ENCODE measurements at regions not wholly inside any gene's neighbourhood (a gene's known extent, or its start where the extent isn't known, plus 50 kb on each side); places are given as distances from the start of the nearest gene placed in this dataset.
"Not testable (repeated sequence)": the region's sequence is repeated elsewhere in the genome, so short reads cannot be mapped to it uniquely, and the experiment has no call there.

DNA sequence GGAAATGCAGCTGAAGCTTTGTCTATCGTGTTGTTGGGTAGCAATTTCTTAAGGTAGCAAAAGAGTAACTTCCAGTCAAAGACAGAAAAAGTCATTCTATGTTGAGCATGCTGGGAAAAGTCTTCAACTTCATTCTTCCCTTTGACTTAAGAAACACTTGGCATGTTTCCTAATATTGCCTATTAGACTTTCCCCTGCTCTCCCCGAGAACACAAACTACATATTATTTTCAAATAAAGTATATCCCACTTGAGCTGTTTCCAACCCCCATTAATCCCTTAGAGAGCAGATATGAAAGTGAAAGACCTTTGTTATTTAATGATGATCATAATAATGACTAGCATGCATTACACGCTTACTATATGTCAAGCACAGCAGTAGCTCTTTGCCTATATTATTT is 136.0 kb upstream of the SPOPL start:
- in situ Hi-C loops (cut with MboI; ENCODE audit: low sequenced_read_pairs) = no loop called here

DNA sequence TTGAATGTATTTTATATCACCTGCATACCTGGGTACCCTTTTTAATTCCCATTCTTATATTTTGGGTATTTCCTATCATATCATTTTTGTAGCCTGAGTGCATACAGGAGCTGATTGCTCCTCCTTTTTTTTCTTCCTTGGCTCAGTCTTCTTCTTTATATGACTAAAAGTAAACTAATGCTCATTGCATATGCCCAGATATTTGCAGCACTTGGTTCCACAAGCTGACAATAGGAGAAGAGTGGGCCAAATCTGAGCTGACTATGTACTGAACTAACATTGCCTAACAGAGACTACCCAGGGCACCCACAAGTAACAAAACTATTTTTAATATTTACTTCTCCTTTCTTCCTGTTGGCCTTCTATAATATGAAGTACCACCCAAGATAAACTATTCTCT is 131.7 kb upstream of the SPOPL start:
- in situ Hi-C loops (cut with MboI; ENCODE audit: low sequenced_read_pairs) = no loop called here

DNA sequence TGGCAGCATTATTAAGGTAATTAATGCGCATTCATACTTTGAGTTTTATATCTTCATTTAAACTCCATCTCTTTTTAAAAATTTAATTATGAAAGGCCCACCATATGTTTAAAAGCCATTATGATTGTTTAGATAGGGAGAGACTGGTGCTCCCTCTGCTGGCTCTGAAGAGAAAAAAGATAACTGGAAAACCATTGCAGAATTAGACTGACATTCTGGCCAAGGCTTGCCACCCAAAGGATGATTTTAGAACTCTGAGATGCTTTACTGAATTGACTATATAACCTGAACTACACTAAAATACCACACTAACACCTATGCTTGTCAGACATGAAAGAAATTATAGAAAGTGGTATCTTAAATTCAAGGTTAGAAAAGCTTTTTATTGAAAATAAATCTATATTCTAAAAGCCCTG is 127.6 kb upstream of the SPOPL start:
- in situ Hi-C loops (cut with MboI; ENCODE audit: low sequenced_read_pairs) = no loop called here

DNA sequence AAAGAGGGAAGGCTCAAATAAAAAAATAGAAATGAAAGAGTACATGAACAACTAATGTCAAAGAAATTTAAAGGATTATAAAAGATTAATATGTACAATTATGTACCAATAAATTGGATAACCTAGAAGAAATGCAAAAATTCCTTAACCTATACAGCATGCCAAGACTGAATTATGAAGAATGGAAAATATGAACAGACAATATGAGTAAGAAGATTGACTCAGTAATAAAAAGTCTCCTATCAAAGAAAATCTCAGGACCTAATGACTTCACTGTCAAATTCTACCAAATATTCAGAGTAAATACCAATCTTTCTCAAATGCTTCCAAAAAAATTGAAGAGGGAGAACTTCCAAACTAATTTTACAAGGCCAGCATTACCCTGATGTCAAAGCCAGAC is 120.2 kb upstream of the SPOPL start:
- in situ Hi-C loops (cut with MboI; ENCODE audit: low sequenced_read_pairs) = no loop called here

DNA sequence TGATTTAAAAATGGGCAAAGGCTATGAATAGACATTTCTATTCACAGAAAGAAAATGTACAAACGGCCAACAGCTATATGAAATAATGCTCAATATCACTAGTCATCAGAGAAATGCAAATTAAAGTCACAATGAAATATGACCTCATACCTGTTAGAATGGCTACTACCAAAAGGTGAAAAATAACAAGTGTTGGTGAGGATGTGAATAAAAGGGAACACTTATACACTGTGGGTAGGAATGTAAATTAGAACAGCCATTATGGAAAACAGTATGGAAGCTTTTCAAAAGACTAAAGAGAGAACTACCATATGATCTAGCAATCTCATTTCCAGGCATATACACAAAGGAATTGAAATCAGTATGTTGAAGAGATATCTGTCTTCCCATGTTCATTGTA is 118.9 kb upstream of the SPOPL start:
- in situ Hi-C loops (cut with MboI; ENCODE audit: low sequenced_read_pairs) = no loop called here

DNA sequence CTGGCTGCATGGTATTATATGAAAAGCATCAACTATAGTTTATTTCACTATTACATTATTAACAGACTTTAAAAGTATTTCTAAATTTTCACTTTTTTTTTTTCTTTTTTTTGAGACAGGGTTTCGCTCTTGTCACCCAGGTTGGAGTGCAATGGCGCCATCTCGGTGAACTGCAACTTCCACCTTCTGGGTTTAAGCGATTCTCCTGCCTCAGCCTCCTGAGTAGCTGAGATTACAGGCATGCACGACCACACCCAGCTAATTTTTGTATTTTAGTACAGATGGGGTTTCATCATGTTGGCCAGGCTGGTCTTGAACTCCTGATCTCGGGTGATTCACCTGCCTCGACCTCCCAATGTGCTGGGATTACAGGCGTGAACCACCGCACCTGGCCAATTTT is 115.4 kb upstream of the SPOPL start:
- in situ Hi-C loops (cut with MboI; ENCODE audit: low sequenced_read_pairs) = not testable (repeated sequence)

DNA sequence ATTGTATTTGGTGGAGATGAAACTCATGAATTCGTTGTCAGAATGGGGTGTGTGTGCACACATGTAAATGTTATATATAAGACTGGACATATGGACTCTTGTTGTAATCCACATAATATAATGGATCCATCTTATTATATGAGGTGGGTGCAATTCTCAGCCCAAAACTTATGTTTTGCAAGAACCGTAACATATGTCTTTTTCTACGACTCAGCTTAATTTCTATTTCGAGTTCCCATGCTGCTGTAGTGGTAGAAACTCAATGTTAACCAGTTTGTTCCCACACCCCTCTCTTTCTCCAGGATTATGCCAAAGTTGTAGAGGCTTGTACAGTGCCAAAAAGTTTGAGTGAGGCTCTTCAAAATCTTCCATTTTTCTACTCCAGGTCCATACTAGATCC is 112.5 kb upstream of the SPOPL start:
- in situ Hi-C loops (cut with MboI; ENCODE audit: low sequenced_read_pairs) = no loop called here

DNA sequence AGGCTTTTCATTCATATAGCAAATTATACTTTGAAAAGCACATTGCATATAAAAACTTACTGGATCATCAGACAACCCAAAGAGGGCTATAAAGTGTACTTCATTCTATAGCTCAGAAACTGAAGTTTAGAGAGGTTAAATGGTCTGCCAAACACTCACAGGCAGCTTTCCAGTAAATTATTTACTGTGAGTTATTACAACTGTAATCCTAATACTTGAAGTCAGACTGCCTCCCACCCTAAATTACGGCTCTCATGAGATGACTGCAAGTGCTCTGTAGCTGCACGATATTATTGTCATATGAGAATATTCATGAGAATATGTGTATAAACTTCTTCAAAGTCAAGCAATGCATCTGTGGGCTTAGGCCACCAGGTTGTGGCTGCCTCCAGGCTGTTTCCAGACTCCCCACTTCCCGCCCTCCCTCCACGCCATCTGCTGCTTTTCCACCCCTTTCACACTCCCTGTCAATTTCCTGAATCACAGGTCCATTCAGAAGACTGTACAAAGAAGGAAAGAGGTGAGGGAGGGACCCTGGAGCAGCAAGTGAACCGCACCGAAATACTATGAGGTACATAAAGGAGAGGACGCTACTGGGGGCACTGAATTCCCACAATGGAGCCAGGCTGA is 111.1 kb upstream of the SPOPL start:
- in situ Hi-C loops (cut with MboI; ENCODE audit: low sequenced_read_pairs) = no loop called here

DNA sequence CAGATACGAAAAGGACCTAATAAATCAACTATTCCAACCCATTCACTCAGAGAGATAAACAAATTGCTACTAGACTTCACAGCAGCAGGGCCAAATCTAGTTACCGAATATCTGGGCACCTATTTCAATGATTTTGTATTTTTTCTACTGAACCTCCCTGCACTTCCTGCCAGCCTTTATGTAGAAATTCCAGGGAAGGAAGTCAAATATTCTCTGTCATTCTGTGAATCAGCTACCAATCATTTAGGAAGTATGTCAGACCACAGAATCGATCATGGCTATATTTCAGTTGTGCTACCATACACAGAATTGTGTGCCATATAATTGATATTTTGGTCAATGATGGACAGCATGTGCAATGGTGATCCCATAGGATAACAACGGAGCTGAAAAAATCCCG is 109.6 kb upstream of the SPOPL start:
- in situ Hi-C loops (cut with MboI; ENCODE audit: low sequenced_read_pairs) = no loop called here

DNA sequence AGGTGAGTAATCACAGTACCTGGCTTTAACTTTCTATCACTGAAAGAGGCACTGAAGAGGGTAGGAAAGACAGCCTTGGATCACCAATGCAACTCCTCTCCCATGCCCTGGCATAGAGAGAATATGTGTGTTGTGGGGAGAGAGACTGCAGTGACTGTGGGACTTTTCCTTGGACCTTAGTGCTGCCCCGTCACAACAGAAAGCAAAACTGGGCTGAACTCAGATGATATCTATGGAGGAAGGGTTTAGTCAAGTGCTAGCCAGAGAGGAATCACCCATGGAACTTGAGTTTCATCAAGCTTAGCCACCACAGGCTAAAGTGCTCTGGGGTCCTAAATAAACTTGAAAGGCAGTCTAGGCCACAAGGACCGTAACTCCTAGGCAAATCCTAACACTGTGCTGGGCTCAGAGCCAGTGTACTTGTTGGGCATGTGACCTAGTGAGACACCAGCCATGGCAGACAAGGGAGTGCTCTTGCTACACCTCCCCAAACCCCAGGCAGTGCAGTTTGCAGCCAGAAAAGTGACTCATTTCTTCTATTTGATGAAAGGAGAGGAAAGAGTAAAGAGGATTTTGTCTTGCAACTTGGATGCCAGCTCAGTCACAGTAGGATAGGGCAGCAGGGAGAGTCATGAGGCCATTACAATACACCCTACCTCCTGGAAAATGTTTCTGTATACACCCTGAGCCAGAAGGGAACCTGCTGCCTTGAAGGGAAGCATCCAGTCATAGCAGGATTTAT is 105.8 kb upstream of the SPOPL start:
- in situ Hi-C loops (cut with MboI; ENCODE audit: low sequenced_read_pairs) = no loop called here

DNA sequence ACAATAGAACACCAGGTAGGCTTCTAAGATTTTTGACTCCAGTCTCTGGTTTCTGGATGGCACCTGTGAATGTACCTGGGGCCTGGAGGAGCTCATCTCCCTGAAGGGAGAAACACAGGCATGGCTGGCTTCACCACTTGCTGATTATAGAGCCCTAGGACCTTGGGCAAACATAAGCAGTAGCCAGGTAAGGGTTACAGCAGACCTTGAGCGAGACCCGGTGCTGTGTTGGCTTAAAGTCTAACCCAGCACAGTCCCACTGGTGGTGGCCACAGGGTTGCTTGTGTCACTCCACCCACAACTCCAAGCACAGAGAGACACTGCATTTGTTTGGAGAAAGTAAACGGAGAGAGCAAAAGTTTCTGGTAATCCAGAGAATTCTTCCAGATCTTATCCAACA is 104.7 kb upstream of the SPOPL start:
- in situ Hi-C loops (cut with MboI; ENCODE audit: low sequenced_read_pairs) = no loop called here

DNA sequence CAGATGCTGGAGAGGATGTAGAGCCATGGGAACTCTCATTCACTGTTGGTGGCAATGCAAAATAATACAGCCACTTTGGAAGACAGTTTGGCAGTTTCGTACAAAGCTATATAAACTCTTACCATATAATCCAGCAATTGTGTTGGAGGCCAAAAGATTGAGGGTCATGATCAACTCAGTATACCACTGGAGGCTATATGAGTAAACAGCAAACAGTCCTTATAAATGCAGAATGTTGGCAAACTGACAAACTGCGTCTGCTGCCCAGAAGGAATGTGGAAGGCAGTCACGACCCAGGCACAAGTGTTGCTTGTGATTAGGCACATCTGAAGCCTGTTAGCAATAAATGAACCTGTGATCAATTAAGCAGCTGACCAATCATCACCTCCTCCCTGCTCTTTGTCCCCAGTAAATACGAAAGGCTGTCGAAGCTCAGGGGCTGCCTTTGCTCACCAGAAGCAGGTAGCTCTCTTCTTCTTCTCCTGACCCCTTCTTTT is 98.1 kb upstream of the SPOPL start:
- in situ Hi-C loops (cut with MboI; ENCODE audit: low sequenced_read_pairs) = no loop called here

DNA sequence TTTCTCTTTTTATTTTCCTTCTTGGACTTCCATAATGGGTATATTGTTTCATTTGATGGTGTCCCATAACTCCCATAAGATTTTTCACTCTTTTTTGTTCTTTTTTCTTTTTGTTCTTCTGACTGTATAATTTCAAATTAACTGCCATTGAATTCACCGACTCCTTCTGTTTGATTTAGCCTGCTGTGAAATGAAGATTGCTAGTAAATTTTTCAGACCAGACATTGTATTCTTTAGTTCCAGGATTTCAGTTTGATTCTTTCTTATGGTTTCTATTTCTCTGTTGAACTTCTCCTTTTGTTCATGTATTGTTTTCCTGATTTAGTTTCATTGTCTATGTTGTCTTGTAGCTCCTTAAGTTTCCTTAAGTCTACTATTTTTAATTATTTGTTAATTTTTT is 87.6 kb upstream of the SPOPL start:
- in situ Hi-C loops (cut with MboI; ENCODE audit: low sequenced_read_pairs) = no loop called here

DNA sequence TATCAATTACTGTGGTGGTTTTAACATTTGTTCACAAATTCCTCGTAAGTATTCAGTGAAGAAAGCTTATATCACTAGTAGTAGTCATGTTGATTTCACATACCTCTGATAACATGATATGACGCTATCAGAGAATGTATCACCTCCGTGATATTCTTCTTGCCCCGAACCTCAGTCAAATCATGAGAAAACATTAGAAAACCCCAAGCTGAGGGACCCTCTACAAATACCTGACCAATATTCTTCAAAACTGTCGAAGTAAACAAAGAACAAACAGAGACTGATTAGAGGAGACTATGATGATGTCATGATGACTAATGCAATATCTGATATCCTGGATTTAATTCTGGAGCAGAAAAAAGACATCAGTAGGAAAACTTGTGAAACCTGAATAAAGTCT is 85.6 kb upstream of the SPOPL start:
- in situ Hi-C loops (cut with MboI; ENCODE audit: low sequenced_read_pairs) = no loop called here

DNA sequence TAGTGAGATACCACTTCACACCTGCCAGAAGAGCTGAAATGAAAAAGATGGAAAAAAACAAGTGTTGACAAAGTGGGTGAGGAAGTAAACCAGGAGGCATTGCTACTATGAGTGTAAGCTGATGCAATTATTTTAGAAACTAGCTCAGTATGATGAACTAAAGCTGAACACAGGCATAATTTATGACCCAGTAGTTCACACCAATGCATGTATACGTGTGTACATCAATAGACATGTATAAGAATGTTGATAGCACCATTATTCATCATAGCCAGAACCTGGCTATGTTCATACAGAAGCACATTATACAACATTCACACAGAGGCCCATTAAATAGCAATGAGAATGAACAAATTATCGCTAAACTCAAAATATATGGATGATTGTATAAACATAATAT is 83.1 kb upstream of the SPOPL start:
- in situ Hi-C loops (cut with MboI; ENCODE audit: low sequenced_read_pairs) = no loop called here

DNA sequence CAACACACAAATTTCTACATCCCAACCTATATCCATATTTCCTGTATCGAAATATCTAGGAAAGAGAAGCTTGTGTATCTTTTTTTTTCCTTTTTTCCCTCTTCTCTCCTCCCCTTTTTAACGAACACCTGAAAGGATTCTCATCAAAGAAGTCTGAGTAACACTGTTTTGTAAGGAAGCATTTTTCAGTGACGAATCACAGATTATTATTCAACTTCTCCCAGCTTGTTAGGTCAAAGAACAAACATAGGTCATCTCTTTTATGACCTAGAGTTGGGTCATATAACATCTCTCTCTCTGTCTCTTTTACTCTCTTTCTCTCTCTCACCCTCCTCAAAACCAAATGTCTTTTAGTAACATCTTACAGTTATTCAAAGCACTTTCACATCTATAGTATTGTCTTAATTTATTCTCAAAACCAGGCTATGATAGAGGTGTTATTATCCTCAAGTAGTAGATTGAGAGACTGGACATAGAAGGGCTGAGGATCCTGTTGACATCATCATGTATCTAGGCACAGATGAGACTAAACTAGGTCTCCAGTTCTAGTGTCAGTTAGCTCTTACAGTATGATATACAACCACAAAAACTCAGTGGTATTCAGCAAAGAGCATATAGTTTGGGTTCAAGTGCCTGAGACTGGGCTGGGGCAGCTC is 80.1 kb upstream of the SPOPL start:
- in situ Hi-C loops (cut with MboI; ENCODE audit: low sequenced_read_pairs) = no loop called here

DNA sequence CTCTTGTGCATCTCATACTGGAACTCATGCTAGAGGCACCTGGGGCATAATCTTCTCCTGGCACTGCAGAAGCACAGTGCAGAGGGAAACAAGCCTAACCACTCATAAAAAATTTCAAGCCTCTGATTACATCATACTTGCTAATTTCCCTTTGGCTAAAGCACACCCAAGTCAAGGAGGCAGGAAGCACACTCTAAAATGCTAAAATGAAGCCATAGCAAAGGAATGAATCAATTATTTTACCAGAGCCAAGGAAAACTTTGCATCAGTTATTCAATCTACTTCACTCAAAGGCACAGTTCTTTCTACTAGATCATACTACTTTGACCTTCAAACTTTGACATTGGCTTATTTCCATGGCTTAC is 79.6 kb upstream of the SPOPL start:
- in situ Hi-C loops (cut with MboI; ENCODE audit: low sequenced_read_pairs) = no loop called here

DNA sequence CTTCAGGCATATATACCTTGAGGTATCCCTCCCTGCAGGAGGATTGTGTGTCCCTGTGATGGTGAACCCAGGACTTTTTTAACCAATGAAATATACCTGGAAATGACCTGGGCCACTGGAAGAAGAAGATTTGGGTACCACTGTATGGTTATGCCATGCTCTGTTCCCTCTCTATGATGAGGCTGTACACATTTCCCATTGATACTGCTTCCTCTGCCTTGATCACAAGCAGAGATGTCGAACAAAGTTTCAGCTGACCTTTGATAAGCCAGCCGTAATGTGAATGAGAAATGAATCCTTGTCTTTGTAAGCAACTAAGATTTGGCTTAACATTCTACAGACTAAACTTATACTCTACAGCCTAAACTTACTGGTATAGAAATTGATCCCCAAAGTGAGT is 78.4 kb upstream of the SPOPL start:
- in situ Hi-C loops (cut with MboI; ENCODE audit: low sequenced_read_pairs) = no loop called here

DNA sequence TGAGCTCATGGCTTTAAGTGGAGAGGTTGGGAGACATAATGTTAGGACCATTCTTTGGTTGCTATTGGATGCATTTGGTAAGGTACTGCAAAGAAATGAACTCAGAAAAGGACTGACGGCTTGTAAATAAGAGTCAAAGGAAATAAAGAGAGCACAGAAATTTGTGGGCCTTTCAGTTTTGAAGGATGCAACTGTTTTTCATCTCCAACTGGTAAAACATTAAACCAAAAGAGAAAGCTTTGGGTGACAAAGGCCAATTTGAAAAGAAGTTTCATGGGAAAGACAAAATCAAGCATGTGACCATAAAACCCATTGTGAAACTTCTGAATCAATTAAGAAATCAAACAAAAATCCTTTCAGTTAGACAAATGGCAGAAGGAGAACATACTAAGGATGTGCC is 77.8 kb upstream of the SPOPL start:
- in situ Hi-C loops (cut with MboI; ENCODE audit: low sequenced_read_pairs) = no loop called here

DNA sequence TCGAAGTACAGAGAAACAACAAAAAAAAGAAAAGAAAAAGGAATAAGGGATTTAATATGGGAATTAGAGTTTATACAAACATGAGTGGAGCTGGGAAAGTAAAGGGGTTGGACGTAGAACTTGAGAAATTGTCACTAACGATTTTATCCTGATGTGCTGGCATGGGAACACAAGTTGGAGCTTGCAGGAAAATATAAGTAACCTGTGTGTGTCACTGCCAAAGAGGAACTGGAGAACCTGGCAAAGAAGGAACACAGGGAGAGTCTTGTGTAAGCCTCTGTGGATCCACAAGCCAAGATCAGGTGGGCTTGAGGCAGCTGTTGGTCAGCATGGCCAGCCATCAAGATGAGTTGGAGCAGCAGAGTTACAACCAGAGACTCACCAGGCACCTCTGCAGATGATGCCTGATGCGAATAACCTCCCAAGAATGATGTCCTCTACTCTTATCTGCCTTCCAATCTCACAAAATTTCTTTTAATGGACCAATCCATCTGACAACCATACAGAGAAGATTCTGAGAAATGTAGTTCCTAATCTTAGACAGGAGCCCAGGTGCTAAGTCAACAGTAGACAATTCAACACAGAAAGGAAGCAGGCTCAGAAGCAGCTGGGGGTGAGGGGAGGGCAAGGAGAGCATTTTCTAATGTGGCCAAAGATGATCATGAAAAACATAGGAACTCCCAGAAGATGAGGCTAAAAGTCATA is 77.0 kb upstream of the SPOPL start:
- in situ Hi-C loops (cut with MboI; ENCODE audit: low sequenced_read_pairs) = no loop called here

DNA sequence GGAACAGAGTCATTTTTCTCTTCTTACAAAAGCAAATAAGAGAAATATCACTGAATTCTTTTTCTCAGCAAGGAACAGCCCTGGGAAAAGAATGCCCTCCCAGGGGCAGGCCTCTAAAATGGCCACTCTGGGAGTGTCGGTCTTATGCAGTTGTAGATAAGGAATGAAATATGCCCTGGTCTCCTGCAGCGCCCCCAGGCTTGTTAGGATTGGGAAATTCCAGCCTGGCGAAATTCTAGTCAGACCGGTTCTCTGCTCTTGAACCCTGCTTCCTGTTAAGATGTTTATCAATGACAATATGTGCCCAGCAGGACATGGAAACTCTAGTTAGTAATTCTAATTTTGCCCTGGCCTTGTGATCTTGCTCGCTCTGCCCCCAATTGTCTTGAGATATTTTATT is 75.5 kb upstream of the SPOPL start:
- in situ Hi-C loops (cut with MboI; ENCODE audit: low sequenced_read_pairs) = not testable (repeated sequence)

All from HL-60/S4 treated with phorbol 12-myristate 13-acetate at 8.2 ng/mL for 4 days and 3 days (cell line).